GM21367 (cell line): ENCODE measurements at regions not wholly inside any gene's neighbourhood (a gene's known extent, or its start where the extent isn't known, plus 50 kb on each side); places are given as distances from the start of the nearest gene placed in this dataset.

Experiments
- ATAC-seq: cut with Tn5 transposase; IDR thresholded peaks from one replicate; pipeline ENCODE4 v1.9.1; 2021; ENCODE audit not compliant: unreplicated experiment

GRCh38 chr11:106212081-106212480, 134.6 kb downstream of the AASDHPPT start:
- ATAC-seq, result no peak

- no peak for ATAC-seq
These were observed 138.8 kb downstream of the AASDHPPT start for GRCh38 chr11:106216281-106216680.

- no peak for ATAC-seq
These were observed 140.0 kb downstream of the AASDHPPT start for GRCh38 chr11:106217456-106217855.

GRCh38 chr11:106218106-106218505, 140.6 kb downstream of the AASDHPPT start:
- no peak for ATAC-seq

- no peak for ATAC-seq
These were observed 145.2 kb downstream of the AASDHPPT start for GRCh38 chr11:106222626-106223025.

- ATAC-seq, result no peak
These were observed 146.7 kb downstream of the AASDHPPT start for GRCh38 chr11:106224172-106224571.

GRCh38 chr11:106228996-106229395, 151.5 kb downstream of the AASDHPPT start:
- no peak for ATAC-seq

GRCh38 chr11:106231591-106231990, 154.1 kb downstream of the AASDHPPT start:
- ATAC-seq, result no peak

- no peak for ATAC-seq
These were observed 155.7 kb downstream of the AASDHPPT start for GRCh38 chr11:106233191-106233590.

GRCh38 chr11:106234794-106235193, 157.3 kb downstream of the AASDHPPT start:
- no peak for ATAC-seq

GRCh38 chr11:106236295-106236694, 158.8 kb downstream of the AASDHPPT start:
- no peak for ATAC-seq

- ATAC-seq, result no peak
These were observed 161.4 kb downstream of the AASDHPPT start for GRCh38 chr11:106238704-106239360.

GRCh38 chr11:106241601-106242257, 164.3 kb downstream of the AASDHPPT start:
- ATAC-seq, result no peak

GRCh38 chr11:106242718-106243415, 165.4 kb downstream of the AASDHPPT start:
- ATAC-seq, result no peak

- no peak for ATAC-seq
These were observed 169.0 kb downstream of the AASDHPPT start for GRCh38 chr11:106246495-106246894.

GRCh38 chr11:106249617-106250239, 172.3 kb downstream of the AASDHPPT start:
- no peak for ATAC-seq

- ATAC-seq, result no peak
These were observed 185.4 kb downstream of the AASDHPPT start for GRCh38 chr11:106262852-106263251.

GRCh38 chr11:106263527-106263926, 186.1 kb downstream of the AASDHPPT start:
- ATAC-seq, result no peak

GRCh38 chr11:106271086-106271485, 193.6 kb downstream of the AASDHPPT start:
- ATAC-seq, result no peak

GRCh38 chr11:106271686-106272085, 194.2 kb downstream of the AASDHPPT start:
- no peak for ATAC-seq

GRCh38 chr11:106275151-106275550, 197.7 kb downstream of the AASDHPPT start:
- ATAC-seq, result no peak

- no peak for ATAC-seq
These were observed 198.7 kb downstream of the AASDHPPT start for GRCh38 chr11:106276126-106276525.
